UCSD-AML1 (cell line): ENCODE measurements at regions not wholly inside any gene's neighbourhood (a gene's known extent, or its start where the extent isn't known, plus 50 kb on each side); places are given as distances from the start of the nearest gene placed in this dataset.

Experiments used
- DNase-seq: peaks from one replicate; lab custom pipeline; 2025; ENCODE audit not compliant: unreplicated experiment; lab: John Stamatoyannopoulos, UW

DNA sequence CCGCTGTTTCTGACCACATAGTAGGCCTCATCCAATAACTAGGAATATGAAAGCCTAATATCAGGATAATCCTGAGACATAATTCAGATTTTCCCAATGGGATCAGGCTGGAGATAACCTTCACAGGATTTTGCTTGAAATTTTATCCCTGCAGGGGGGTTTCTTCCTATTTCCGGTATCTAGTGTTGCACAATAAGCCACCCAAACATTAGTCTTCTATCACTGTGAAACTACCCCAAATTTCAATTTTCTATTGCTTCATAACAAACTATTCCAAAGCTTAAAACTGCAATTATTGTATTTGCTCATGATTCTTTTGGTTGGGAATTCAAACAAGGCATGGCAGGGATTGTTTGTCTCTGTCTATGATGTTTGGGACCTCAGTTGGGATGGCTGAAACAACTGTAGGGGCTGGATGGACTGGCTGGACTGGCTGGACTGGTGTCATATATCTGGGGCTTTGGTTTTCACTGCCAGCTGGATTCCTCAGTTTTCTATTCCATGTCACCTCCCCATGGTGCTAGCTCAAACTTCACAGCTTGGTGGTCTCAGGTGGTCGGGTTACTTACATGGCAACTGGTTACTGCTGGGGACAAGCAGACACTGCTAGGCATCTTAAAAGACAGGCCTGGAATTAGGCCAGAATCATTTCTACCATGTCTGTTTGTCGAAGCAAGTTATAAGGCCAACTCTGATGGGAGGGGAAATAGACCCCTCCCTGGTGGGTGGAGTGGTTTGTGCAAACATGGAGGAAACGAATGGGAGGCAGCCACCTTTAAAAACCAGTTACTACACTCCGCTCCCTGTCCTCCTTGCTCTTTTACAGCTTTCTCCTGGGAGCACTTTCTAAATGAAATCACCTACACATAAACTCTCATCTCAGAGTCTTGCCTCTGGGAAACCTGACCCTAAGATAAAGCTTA lies 88.2 kb upstream of the STT3B start:
- DNase-seq: no peak

DNA sequence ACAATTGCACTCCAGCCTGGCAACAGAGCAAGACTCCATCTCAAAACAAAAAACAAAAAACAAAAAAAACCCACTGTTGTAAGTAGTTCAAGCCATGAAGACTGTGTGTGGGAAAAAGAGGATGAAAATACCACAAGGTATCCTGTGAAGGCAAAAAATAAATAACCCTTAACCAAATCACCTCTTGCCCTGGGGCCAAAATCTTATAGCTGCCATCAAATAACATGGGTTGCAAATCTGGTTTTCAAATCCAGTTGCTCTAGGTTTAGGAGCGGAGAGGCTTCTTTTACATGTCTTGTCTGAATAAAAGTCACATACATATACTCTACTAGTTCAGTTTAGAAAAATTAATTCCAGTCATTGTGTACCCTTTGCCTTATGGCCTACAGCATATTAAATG lies 87.0 kb upstream of the STT3B start:
- DNase-seq: no peak

DNA sequence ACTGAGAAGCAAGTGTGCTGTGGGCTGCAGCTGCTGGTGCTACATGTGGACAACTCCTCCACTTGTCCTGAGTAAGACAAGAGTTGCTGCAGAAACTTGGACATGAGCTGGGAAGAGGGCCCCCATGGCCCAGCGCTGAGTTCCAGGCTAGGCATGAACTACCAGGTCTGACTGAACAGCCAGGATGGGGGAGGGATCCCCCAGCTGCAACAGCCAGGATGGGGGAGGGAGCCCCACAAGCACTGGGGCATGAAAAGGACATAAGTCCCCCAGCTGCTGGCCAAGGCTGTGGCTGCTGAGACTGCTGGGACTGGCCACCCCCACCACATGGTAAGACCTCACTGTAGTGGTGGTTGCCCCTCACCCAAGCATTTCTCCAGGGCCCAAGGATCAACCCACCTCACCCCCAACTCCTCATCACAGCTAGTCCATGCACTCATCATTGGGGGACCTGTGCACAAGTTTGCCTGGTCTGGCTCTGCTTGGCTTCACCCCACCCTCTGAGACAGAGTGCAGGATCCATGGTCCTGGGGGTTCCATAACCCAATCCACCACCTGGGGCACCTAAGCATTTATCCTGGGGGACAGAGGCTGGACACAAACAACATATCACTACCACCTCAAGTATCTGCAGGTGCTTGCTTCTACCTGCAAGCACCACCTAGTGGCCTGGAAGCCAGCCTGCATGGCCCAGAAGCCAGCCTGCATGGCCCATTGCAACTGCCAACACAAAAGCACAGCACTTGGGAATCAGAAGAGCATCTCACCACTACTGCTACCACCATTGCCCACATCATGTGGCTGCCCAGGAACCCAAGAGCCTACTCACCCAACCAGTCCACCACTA lies 84.5 kb upstream of the STT3B start:
- no peak for DNase-seq

DNA sequence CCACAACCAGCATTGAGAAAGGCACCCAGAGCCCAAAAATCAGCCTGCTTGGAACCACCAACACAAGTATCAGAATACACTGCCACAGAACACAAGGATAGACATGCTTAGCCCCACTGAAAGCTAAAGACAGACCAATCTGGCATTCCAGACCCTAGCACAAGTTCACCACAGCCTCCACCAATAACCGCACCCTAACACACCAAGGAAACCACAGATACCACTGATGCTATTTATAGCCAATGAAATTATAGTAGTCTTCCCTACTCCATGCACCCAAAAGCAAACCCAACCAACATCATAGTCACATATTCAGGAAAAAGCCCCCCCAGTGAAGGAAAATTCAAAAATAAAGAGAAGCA lies 83.9 kb upstream of the STT3B start:
- no peak for DNase-seq

DNA sequence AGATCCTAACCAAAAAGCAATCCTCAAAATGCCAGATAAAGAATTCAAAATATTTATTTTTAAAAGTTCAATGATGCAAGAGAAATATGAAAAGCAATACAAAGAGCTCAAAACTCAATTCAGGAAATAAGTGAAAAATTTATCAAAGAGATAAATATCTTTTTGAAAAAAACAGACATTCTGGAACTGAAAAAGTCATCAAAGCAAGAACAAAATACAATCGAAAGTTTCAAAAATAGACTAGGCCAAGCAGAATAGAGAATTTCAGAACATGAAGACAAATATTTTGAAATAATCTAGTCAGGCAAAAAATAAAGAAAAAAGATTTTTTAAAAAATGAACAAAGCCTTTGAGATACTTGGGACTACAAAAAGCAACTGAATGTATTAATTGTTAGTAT lies 83.4 kb upstream of the STT3B start:
- DNase-seq: no peak

DNA sequence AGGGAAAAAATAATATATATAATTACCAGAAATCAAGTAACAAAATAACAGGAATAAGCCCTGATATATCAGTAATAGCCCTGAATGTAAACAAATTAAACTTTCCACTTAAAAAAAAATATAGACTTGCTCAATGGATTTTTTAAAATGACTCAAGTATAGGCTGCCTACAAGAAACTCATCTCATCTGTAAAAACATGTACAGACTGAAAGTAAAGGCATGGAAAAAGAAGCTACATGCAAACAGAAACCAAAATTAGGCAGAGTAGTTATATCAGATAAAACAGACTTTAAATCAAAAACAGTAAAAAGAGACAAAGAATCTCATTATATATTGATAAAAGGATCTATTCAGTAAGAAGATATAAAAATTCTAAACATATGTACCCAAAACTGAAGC lies 82.4 kb upstream of the STT3B start:
- no peak for DNase-seq

DNA sequence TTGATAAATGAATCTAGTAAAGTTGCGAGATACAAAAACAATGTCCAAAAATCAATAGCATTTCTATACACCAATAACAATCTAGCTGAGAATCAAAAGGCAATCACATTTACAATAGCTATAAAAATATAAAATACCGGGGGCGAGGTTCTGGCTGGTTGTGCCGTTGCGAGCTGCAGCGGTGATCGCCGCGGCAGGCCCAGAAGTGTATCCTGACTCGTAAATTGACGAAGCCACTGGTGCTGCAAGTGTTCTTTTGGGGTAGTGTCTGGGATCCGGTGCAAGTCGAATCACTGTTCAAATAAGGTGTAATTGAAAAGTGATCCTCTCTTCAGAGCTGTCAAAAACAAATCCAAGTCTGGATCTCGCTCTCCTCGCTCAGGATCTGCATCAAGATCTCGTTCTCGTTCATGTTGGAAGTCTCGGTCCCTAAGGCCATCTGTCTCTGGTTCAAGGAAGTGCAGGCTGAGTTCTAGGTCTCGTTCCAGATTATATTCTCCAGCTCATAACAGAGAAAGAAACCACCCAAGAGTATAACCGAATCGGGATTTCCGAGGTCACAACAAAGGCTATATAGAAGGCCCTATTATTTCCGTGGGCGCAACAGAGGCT lies 80.1 kb upstream of the STT3B start:
- DNase-seq: no peak

DNA sequence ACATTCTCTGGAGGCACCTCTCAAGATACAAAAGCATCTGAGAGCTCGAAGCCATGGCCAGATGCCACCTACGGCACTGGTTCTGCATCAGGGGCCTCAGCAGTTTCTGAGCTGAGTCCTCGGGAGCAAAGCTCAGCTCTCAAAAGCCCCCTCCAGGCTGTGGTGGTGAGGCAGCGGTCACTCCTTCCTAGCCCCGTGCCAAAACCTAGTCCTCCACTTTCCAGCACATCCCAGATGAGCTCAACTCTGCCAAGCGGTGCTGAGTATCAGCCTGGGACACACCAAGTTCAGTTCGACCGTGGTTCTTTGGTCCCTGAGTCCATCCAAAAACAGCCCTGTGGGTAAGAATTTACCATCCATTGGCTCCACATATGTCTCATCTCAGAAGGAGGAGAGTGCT lies 79.3 kb upstream of the STT3B start:
- no peak for DNase-seq

DNA sequence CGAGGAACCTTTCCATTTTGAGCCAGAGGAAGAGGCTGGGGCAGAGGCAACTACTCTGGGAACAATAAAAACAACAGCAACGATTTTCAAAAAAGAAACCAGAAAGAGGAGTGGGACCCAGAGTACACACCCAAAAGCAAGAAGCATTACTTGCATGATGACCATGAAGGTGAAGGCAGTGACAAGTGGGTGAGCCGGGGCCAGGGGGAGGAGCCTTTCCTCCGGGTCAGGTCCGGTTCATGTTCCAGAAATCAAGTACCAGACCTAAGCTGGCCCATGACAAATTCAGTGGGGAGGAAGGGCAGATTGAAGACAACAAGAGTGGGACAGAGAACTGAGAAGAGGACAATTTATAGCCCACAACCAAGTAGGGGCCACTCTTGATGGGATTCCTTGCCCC lies 77.2 kb upstream of the STT3B start:
- DNase-seq: no peak

DNA sequence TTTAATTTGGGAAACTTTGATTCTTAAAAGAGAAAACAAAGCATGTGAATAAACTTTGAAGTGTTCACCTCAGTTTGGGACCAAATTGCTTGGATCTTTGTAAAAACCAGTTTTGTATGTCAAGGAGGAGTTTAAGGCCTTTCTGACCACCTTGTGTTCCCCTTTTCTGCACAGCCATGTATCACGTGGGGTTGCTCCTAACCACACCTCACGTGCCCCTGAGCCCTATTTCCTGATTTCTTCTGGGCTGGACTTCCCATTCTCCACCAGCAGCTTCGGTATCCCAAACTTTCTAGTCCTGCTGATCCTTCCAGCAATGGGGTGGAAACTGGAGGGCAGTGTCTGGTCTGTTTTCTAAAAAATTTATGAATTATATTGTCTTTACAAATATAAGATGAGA lies 76.4 kb upstream of the STT3B start:
- DNase-seq: peak; percentile 42

DNA sequence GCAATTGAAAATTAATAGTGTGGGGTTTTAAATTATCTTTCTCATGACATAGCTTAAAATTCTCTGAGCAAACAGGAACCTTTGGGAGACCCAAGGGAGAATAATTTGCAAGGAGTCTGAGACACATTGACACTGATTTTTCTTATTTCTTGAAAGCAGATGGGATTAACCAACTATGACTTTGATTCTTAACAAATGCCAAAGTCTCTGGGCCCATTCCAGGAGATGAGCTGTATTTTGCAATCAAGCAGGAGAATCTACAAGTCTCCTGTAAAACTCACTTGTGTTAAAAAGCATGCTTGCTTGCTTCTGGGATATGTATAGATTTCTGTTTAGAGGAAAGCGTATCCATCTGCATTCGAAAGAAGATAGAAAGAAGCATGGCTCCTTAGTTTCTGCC lies 71.3 kb upstream of the STT3B start:
- DNase-seq: no peak

DNA sequence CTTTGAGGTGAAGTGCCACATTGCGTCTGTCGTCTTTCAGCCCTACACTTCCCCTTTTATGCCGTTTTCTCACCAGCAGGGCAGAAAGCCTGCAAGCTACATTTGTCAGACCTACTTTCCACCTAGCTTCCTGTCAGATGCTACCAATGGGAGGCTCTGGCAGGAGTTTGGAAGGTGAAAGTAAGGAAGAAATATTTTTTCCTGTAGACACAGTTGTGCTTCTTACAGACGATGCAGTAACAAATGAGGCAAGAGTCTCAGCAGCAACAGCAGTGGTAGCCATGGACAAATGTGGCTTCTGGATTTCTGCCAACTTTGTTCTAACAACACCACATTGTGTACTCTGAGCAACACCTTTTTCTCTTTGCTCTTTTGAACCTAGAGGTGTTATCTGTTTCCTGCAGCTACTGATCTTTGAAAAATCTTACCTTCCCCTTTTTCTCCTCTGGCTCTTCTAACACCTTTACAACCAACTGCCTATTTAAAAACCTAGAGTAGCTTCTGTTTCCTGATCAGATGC lies 70.6 kb upstream of the STT3B start:
- peak; percentile 29 for DNase-seq

DNA sequence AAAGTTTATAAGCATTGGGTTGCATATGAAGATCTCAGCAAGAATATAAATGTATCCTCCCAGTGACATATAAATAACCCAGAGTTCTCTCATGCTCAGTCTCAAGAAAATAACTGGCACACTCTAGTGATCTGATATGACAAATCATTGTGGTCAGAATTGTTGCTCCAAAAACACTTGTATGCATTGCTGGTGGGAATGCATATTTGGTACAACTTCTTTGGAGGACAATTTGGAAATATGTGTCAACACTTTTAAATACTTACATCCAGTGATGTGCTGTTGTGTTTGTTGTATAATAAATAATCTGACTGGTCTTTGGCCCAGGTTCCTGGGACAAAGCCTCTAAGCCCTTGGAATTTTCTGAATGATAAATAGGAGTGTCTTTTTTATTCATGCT lies 66.7 kb upstream of the STT3B start:
- no peak for DNase-seq

DNA sequence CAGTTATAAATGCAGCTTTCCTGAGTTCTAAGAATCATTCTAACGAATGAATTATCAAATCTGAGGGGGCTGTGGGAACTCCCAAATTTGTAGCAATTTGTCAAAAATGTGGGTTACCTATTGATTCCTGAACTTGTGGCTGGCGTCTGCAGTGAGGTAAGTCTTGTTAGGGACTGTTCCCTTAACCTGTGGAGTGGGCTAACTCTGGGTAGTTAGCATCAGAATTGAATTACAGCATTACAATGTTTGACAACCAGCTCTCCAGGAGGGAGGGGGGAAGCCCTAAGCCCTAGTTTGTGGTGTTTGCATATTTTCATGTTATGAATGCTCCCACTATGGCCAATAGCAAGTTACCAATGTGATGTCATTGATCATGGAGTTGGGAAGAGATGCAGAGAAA lies 65.9 kb upstream of the STT3B start:
- no peak for DNase-seq

DNA sequence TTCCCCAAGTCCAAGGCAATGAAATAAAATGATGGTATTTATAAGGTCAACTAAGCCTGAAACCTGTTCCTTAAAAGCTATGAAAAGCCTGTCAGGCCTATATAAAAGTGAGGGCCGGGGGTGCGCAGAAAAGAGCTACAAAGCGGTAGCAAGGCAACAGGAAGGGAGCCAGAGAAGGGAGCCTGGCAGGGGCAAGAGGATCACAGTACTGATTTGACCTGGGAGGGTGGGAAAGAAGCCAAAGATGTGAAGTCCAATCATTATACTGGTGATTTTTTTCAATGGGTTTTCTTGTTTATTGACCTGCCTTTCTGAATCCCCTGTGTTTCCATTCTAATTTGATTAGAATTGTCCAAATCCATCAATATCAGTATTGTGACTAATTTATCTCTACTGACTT lies 64.3 kb upstream of the STT3B start:
- no peak for DNase-seq

DNA sequence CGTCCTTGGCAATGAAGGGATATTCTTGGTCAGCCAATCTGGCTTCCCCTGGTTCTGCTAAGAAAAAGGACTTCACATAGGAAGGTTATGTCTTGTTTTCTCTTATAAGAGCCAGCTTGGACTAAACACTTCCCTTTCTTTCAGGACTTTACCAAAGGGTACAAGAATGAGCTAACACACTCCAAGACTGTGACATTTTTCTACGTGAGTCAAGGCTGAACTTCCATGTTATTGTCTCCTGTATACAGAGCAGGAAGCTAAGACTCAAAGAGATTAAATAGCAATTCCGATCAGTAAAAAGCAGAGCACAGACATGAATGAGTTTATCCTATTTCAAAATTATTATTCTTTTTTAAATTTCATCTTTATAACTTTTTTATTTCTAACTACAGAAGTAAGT lies 63.3 kb upstream of the STT3B start:
- DNase-seq: no peak

DNA sequence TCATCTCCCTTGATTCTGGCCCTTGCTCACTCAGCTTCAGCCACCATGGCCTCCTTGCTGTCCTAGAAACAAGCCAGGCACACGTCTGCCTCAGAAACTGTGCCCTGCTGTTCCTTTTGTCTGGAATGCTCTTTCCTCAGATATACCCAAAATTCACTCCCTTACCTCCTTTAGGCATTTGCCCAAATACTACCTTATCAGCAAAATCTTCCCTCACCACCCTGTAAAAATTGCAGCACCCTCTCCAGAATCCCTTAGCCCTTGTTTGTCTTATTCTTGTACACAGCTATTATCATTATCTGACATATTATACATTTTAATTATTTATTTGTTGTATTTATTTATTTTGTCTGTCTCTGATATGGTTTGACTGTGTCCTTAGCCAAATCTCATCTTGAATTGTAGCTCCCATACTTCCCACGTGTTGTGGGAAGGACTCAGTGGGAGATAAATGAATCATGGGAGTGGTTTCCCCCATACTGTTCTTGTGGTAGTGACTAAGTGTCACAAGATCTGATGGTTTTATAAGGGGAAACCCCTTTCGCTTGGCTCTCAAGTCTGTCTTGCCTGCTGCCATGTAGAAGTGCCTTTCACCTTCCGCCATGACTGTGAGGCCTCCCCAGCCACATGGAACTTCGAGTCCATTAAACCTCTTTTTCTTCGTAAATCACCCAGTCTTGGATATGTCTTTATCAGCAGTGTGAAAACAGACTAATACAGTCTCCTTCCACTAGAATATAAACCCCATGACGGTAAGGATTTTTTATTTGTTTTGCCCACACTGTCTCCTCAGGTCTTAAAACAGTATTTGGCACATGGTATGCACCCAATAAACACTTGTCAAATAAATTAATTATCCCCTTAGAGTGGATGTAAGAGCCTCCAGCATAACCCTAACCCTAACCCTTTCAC lies 60.0 kb upstream of the STT3B start:
- no peak for DNase-seq

DNA sequence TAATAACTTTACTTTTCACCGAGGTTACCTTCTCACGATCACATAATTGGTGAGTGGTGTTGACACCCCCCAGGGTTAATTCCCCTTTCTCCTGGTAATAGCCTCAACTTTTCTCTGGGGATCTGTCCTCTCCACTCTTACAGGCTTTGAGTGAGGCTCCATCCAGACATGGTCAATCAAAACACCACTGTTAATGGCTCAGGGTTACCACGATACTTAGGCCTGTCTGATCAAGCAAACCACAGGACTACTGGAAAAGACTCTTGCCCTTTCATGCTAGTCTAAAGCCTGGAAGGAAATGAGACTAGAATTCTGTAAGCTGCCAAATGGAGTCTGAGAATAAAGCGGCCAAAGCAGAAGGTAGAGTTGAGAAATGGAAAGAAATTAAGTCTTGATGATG lies 56.5 kb upstream of the STT3B start:
- no peak for DNase-seq

DNA sequence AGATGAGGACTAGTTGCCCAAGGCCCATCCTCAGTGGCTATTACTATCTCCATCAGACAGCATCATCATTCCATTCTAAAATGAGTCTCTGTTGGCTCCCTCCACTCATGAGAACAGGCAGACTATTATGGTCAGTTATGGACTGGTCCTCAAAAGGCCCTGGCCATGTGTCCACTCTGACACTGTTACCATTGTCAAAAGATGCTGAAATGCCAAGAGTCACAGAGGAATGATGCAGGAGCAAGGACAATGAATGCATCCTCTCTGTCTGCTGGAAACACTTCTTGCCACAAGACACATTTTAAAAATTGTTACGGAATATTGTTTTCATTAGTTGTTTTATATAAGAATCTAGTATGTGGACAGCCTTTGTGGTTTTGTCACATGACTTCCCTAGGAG lies 53.3 kb upstream of the STT3B start:
- no peak for DNase-seq

DNA sequence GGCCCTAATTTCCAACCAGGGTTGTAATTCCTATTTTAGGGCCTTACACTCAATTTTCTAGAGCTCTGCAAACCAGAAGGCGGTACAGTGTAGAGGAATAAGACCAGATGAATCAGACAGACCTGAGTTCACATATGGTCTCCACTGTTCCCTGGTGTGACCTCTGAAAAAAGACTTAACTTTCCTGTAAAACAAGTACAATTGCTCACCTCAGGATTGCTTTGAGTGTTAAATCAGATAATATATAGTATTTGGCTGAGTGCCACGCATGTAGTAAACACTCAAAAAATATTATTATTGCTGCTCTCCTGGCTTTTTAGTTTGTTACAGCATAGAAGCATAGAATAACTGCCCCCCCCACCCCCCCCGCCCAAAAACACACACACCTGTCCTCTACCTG lies 51.0 kb upstream of the STT3B start:
- DNase-seq: no peak
